Astrocyte (in vitro differentiated cells and primary cell): ENCODE measurements at regions not wholly inside any gene's neighbourhood (a gene's known extent, or its start where the extent isn't known, plus 50 kb on each side); places are given as distances from the start of the nearest gene placed in this dataset.

Source experiments
- DNase-seq: peaks from one replicate; pipeline ENCODE4 v3.0.0-alpha.2; 2010; ENCODE audit warnings: low read depth
- FAIRE-seq: peaks from 2 replicates; lab custom pipeline; 2011; peaks lifted over from hg19 to GRCh38; lab: Jason Lieb, UNC
- H2AFZ ChIP-seq: 2 replicates; pipeline ENCODE4 v1.6.0; 2012; ENCODE audit warnings: low read depth, low read length, inconsistent platforms
- H3K27ac ChIP-seq: 2 replicates; pipeline ENCODE4 v1.5.1; 2011; ENCODE audit warnings: low read depth, low read length, inconsistent platforms
- H3K27me3 ChIP-seq: 2 replicates; pipeline ENCODE4 v1.6.0; 2011; ENCODE audit warnings: low read length, inconsistent platforms; ENCODE audit not compliant: insufficient read depth
- H3K36me3 ChIP-seq: 2 replicates; pipeline ENCODE4 v1.5.1; 2011; ENCODE audit warnings: low read length, inconsistent platforms; ENCODE audit not compliant: insufficient read depth
- H3K4me1 ChIP-seq: 2 replicates; pipeline ENCODE4 v1.5.1; 2011; ENCODE audit warnings: low read length, inconsistent platforms; ENCODE audit not compliant: insufficient read depth
- H3K4me2 ChIP-seq: 2 replicates; pipeline ENCODE4 v1.6.0; 2012; ENCODE audit warnings: low read length, inconsistent platforms
- H3K4me3 ChIP-seq: 2 replicates; pipeline ENCODE4 v1.5.1; 2011; ENCODE audit warnings: low read depth, mild to moderate bottlenecking, low read length, inconsistent platforms; ENCODE audit not compliant: insufficient read depth
- H3K79me2 ChIP-seq: 2 replicates; pipeline ENCODE4 v1.6.0; 2012; ENCODE audit warnings: mild to moderate bottlenecking, low read length, inconsistent platforms; ENCODE audit not compliant: insufficient read depth
- H3K9ac ChIP-seq: 2 replicates; pipeline ENCODE4 v1.6.0; 2012; ENCODE audit warnings: mild to moderate bottlenecking, low read length, inconsistent platforms
- H3K9me3 ChIP-seq: 2 replicates; pipeline ENCODE4 v1.5.1; 2012; ENCODE audit warnings: low read depth, mild to moderate bottlenecking, low read length, inconsistent platforms; ENCODE audit not compliant: insufficient read depth
- H4K20me1 ChIP-seq: 2 replicates; pipeline ENCODE4 v1.6.0; 2012; ENCODE audit warnings: low read length, inconsistent platforms; ENCODE audit not compliant: insufficient read depth
- H3K27ac Mint-ChIP-seq: one replicate; pipeline ENCODE4 v1.8.0; 2021; ENCODE audit warnings: mild to moderate bottlenecking, mixed read lengths; ENCODE audit not compliant: unreplicated experiment
- H3K27me3 Mint-ChIP-seq: one replicate; pipeline ENCODE4 v1.8.0; 2021; ENCODE audit warnings: low read depth, mixed read lengths; ENCODE audit not compliant: unreplicated experiment
- H3K36me3 Mint-ChIP-seq: one replicate; pipeline ENCODE4 v1.8.0; 2021; ENCODE audit warnings: low read depth, mixed read lengths; ENCODE audit not compliant: unreplicated experiment
- H3K4me1 Mint-ChIP-seq: one replicate; pipeline ENCODE4 v1.8.0; 2021; ENCODE audit warnings: low read depth, mixed read lengths; ENCODE audit not compliant: unreplicated experiment
- H3K4me3 Mint-ChIP-seq: one replicate; pipeline ENCODE4 v1.8.0; 2021; ENCODE audit warnings: mild to moderate bottlenecking, moderate library complexity, mixed read lengths; ENCODE audit not compliant: unreplicated experiment
- H3K9me3 Mint-ChIP-seq: one replicate; pipeline ENCODE4 v1.8.0; 2021; ENCODE audit warnings: mild to moderate bottlenecking, mixed read lengths; ENCODE audit not compliant: unreplicated experiment
- EZH2 ChIP-seq: IDR thresholded peaks from 2 replicates; pipeline ENCODE4 v1.6.1; 2012; ENCODE audit warnings: mild to moderate bottlenecking, low read length, inconsistent platforms; ENCODE audit not compliant: insufficient read depth
- TF ChIP-seq, protein P1 (sequence below): IDR thresholded peaks from 2 replicates; pipeline ENCODE4 v1.5.1; 2011; ENCODE audit warnings: low read depth, mild to moderate bottlenecking, inconsistent platforms, low read length, moderate library complexity; ENCODE audit not compliant: insufficient read depth

DNA sequence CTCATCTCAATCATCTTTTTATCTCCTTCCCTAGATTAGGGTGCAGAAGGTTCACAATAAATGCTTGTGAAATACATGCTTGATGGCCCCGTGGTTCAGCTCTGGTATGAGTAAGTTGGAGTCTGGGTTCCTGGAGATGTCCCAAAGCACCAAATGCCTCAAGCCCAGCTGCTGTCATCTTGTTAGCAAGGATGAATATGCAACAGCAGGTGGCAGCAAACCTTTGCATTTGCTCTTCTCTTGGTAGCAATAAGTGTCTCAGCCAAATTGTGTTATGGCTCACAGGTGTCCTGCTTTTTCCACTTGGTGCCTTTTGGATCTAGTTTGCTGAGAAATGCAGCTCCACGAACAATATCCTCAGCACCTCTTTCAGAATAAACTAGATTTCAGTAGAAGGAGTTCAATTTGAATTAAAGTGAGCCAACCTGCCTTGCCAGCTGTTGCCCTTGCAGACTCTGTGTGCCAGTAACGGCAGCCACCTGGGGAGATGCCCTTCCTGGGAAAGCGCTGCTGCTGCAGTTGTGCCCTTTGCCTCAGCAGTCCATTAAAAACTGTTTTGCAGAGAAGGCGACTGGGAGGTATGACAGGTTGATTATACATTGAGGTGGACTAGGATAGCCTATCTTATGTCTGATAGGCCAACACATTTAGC is 417.3 kb downstream of the SNAPC1 start:
- no peak overlapping the region for H3K4me3 Mint-ChIP-seq
- TF ChIP-seq, protein P1, sequence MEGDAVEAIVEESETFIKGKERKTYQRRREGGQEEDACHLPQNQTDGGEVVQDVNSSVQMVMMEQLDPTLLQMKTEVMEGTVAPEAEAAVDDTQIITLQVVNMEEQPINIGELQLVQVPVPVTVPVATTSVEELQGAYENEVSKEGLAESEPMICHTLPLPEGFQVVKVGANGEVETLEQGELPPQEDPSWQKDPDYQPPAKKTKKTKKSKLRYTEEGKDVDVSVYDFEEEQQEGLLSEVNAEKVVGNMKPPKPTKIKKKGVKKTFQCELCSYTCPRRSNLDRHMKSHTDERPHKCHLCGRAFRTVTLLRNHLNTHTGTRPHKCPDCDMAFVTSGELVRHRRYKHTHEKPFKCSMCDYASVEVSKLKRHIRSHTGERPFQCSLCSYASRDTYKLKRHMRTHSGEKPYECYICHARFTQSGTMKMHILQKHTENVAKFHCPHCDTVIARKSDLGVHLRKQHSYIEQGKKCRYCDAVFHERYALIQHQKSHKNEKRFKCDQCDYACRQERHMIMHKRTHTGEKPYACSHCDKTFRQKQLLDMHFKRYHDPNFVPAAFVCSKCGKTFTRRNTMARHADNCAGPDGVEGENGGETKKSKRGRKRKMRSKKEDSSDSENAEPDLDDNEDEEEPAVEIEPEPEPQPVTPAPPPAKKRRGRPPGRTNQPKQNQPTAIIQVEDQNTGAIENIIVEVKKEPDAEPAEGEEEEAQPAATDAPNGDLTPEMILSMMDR: peak; percentile 75
- no peak for TF ChIP-seq EZH2
- no peak for FAIRE-seq
- H3K27ac Mint-ChIP-seq: no peak overlapping the region
- no peaks in the 10 kb centered on the region for H3K36me3 ChIP-seq
- H3K9me3 ChIP-seq: no peaks in the 10 kb centered on the region
- no peak overlapping the region for H3K9ac ChIP-seq
- H4K20me1 ChIP-seq: no peaks in the 10 kb centered on the region
- no peak overlapping the region for H2AFZ ChIP-seq
- no peak overlapping the region for H3K4me2 ChIP-seq
- no peaks in the 10 kb centered on the region for H3K27me3 ChIP-seq
- H3K4me1 ChIP-seq: no peaks in the 10 kb centered on the region
- no peaks in the 10 kb centered on the region for H3K4me1 Mint-ChIP-seq
- peak; percentile 83 for DNase-seq
- H3K36me3 Mint-ChIP-seq: no peaks in the 10 kb centered on the region
- H3K27me3 Mint-ChIP-seq: peaks cover 4% of the 10 kb centered on the region
- no peak overlapping the region for H3K27ac ChIP-seq
- no peaks in the 10 kb centered on the region for H3K79me2 ChIP-seq
- H3K4me3 ChIP-seq: no peak overlapping the region
- H3K9me3 Mint-ChIP-seq: no peaks in the 10 kb centered on the region

DNA sequence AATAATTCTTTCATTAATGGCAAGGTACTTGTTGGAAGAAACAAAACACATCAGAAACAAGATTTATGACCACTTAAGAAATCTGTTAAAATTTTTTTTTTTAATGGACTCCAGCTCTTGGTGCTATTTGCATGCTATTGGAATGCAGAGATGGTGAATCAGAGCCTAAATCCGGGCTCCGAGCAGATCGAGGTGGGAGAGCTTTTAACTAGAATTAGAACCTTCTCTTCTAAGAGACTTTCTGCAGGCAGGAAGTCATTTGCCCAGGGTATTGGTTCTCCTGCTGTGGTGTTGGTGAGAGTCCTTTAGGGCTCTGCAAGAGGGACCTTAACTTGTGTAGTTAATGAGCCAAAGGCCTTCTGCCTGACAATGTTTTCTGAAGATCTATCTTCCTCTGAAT is 419.4 kb downstream of the SNAPC1 start:
- Mint-ChIP-seq H3K9me3 (no peaks in the 10 kb centered on the region), H3K27ac (no peak overlapping the region), H3K36me3 (no peaks in the 10 kb centered on the region), H3K4me3 (no peak overlapping the region), H3K27me3 (peaks cover 8% of the 10 kb centered on the region), H3K4me1 (no peaks in the 10 kb centered on the region)
- H3K4me1 ChIP-seq: no peaks in the 10 kb centered on the region
- H3K9ac ChIP-seq: no peak overlapping the region
- no peaks in the 10 kb centered on the region for H3K9me3 ChIP-seq
- no peaks in the 10 kb centered on the region for H4K20me1 ChIP-seq
- H3K4me3 ChIP-seq: no peak overlapping the region
- DNase-seq (peak; percentile 32), FAIRE-seq (no peak)
- H3K4me2 ChIP-seq: no peak overlapping the region
- no peak for TF ChIP-seq EZH2
- TF ChIP-seq, protein P1: no peak
- H3K27ac ChIP-seq: no peak overlapping the region
- H3K36me3 ChIP-seq: no peaks in the 10 kb centered on the region
- H3K79me2 ChIP-seq: no peaks in the 10 kb centered on the region
- H2AFZ ChIP-seq: no peak overlapping the region
- no peaks in the 10 kb centered on the region for H3K27me3 ChIP-seq

DNA sequence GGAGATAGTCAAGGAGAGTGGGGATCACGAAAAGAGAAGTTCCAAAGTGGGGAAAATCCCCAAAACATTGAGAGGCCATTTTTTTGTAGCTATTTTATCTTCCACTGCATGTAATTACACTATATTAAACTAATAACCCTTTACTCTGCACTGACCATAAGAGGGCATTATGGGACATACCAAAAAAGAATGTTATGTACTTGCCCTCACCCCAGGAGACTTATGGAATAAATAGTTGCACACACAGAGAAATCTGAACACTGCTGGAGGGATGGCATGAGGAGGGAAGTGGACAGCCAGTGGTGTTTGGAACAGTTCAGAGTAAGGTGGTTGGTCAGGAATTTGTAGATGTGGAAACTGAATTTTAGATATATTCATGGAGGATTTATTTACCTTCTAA is 422.9 kb downstream of the SNAPC1 start:
- H3K9me3 ChIP-seq: no peaks in the 10 kb centered on the region
- H3K27me3 ChIP-seq: no peaks in the 10 kb centered on the region
- no peaks in the 10 kb centered on the region for H4K20me1 ChIP-seq
- Mint-ChIP-seq H3K27me3 (peaks cover 7% of the 10 kb centered on the region), H3K36me3 (no peaks in the 10 kb centered on the region), H3K4me1 (peaks cover 5% of the 10 kb centered on the region), H3K27ac (no peak overlapping the region), H3K4me3 (no peak overlapping the region), H3K9me3 (no peaks in the 10 kb centered on the region)
- H3K9ac ChIP-seq: no peak overlapping the region
- H3K36me3 ChIP-seq: no peaks in the 10 kb centered on the region
- H3K4me2 ChIP-seq: no peak overlapping the region
- no peak overlapping the region for H2AFZ ChIP-seq
- no peak overlapping the region for H3K4me3 ChIP-seq
- no peaks in the 10 kb centered on the region for H3K79me2 ChIP-seq
- TF ChIP-seq, protein P1: no peak
- TF ChIP-seq EZH2: no peak
- FAIRE-seq (no peak), DNase-seq (no peak)
- no peak overlapping the region for H3K27ac ChIP-seq
- no peaks in the 10 kb centered on the region for H3K4me1 ChIP-seq
